ENCODE measurements at regions not wholly inside any gene's neighbourhood (a gene's known extent, or its start where the extent isn't known, plus 50 kb on each side); places are given as distances from the start of the nearest gene placed in this dataset.

GRCh38 chr3:13203398-13204176 lies 130.4 kb upstream of the IQSEC1 start:
- Histone ChIP-seq H3K27me3 (ENCODE audit: insufficient read depth, poor library complexity, severe bottlenecking) (peaks cover 25% of the 10 kb centered on the region), H3K4me3 (replicated peaks; ENCODE audit: insufficient read depth, low read length) (no peak overlapping the region), H3K27ac (replicated peaks) (no peak overlapping the region)
- no peak for DNase-seq (ENCODE audit: low read depth in 1 of 2, low spot score in 1 of 2)
- TF ChIP-seq POLR2AphosphoS5 (IDR thresholded peaks at IDR 0.05; ENCODE audit: low read depth) = no peak
- no peak for TF ChIP-seq SPI1 (IDR thresholded peaks at IDR 0.05; ENCODE audit: borderline replicate concordance, low read depth)
- TF ChIP-seq, protein P1, sequence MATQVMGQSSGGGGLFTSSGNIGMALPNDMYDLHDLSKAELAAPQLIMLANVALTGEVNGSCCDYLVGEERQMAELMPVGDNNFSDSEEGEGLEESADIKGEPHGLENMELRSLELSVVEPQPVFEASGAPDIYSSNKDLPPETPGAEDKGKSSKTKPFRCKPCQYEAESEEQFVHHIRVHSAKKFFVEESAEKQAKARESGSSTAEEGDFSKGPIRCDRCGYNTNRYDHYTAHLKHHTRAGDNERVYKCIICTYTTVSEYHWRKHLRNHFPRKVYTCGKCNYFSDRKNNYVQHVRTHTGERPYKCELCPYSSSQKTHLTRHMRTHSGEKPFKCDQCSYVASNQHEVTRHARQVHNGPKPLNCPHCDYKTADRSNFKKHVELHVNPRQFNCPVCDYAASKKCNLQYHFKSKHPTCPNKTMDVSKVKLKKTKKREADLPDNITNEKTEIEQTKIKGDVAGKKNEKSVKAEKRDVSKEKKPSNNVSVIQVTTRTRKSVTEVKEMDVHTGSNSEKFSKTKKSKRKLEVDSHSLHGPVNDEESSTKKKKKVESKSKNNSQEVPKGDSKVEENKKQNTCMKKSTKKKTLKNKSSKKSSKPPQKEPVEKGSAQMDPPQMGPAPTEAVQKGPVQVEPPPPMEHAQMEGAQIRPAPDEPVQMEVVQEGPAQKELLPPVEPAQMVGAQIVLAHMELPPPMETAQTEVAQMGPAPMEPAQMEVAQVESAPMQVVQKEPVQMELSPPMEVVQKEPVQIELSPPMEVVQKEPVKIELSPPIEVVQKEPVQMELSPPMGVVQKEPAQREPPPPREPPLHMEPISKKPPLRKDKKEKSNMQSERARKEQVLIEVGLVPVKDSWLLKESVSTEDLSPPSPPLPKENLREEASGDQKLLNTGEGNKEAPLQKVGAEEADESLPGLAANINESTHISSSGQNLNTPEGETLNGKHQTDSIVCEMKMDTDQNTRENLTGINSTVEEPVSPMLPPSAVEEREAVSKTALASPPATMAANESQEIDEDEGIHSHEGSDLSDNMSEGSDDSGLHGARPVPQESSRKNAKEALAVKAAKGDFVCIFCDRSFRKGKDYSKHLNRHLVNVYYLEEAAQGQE (IDR thresholded peaks at IDR 0.05; ENCODE audit: insufficient replicate concordance, low read depth) = no peak
- no peak for TF ChIP-seq CTCF (IDR thresholded peaks at IDR 0.05; ENCODE audit: insufficient read depth, low read length)
- no peak for TF ChIP-seq GABPA (IDR thresholded peaks at IDR 0.05; ENCODE audit: low read depth)

GRCh38 chr3:13202744-13203397 lies 129.6 kb upstream of the IQSEC1 start:
- no peak overlapping the region for H3K27ac ChIP-seq (replicated peaks)
- peaks cover 25% of the 10 kb centered on the region for H3K27me3 ChIP-seq (ENCODE audit: insufficient read depth, poor library complexity, severe bottlenecking)
- no peak for TF ChIP-seq POLR2AphosphoS5 (IDR thresholded peaks at IDR 0.05; ENCODE audit: low read depth)
- TF ChIP-seq CTCF (IDR thresholded peaks at IDR 0.05; ENCODE audit: insufficient read depth, low read length) = no peak
- TF ChIP-seq, protein P1 (IDR thresholded peaks at IDR 0.05; ENCODE audit: insufficient replicate concordance, low read depth) = no peak
- no peak for TF ChIP-seq GABPA (IDR thresholded peaks at IDR 0.05; ENCODE audit: low read depth)
- TF ChIP-seq SPI1 (IDR thresholded peaks at IDR 0.05; ENCODE audit: borderline replicate concordance, low read depth) = no peak
- DNase-seq (ENCODE audit: low read depth in 1 of 2, low spot score in 1 of 2) = no peak
- no peak overlapping the region for H3K4me3 ChIP-seq (replicated peaks; ENCODE audit: insufficient read depth, low read length)

GRCh38 chr3:13201851-13202250 lies 128.6 kb upstream of the IQSEC1 start:
- Histone ChIP-seq H3K27ac (replicated peaks) (no peak overlapping the region), H3K4me3 (replicated peaks; ENCODE audit: insufficient read depth, low read length) (no peak overlapping the region), H3K27me3 (ENCODE audit: insufficient read depth, poor library complexity, severe bottlenecking) (peaks cover 25% of the 10 kb centered on the region)
- no peak for DNase-seq (ENCODE audit: low read depth in 1 of 2, low spot score in 1 of 2)
- TF ChIP-seq SPI1 (IDR thresholded peaks at IDR 0.05; ENCODE audit: borderline replicate concordance, low read depth) = no peak
- TF ChIP-seq GABPA (IDR thresholded peaks at IDR 0.05; ENCODE audit: low read depth) = no peak
- no peak for TF ChIP-seq POLR2AphosphoS5 (IDR thresholded peaks at IDR 0.05; ENCODE audit: low read depth)
- no peak for TF ChIP-seq CTCF (IDR thresholded peaks at IDR 0.05; ENCODE audit: insufficient read depth, low read length)
- TF ChIP-seq, protein P1 (IDR thresholded peaks at IDR 0.05; ENCODE audit: insufficient replicate concordance, low read depth) = no peak

Data from HL-60 (cell line).